H1 (cell line): ENCODE measurements at regions not wholly inside any gene's neighbourhood (a gene's known extent, or its start where the extent isn't known, plus 50 kb on each side); places are given as distances from the start of the nearest gene placed in this dataset.

Experiments
- CTCF ChIA-PET: fragments of 300-600 bp; sonication (Branson Sonifier 250); formaldehyde crosslinking; loops from one replicate; lab custom pipeline; 2021; ENCODE audit not compliant: partially characterized antibody; lab: Charles Lee
- POLR2A ChIA-PET: fragments of 300-600 bp; sonication (Branson Sonifier 250); formaldehyde crosslinking; loops from one replicate; lab custom pipeline; 2021; ENCODE audit warnings: inconsistent platforms; ENCODE audit not compliant: partially characterized antibody; lab: Charles Lee
- DNase-seq, 2 experiments: peaks; one replicate each; pipeline versions ENCODE4 v3.0.0 to v3.0.0-alpha.2; 2010 to 2022; ENCODE audit warnings: low spot score in 2 of 2, low read depth in 1 of 2, mixed read lengths in 1 of 2
- FAIRE-seq: peaks from 2 replicates; lab custom pipeline; 2011; peaks lifted over from hg19 to GRCh38; lab: Jason Lieb, UNC
- H2AFZ ChIP-seq: 2 replicates; pipeline ENCODE4 v1.8.1; 2012; ENCODE audit warnings: low read length, inconsistent platforms
- H2AK5ac ChIP-seq: 2 replicates; pipeline ENCODE4 v1.6.1; 2013; ENCODE audit warnings: low read depth, low read length
- H2BK120ac ChIP-seq: replicated peaks from 2 replicates; pipeline ENCODE3; 2013; ENCODE audit warnings: low read depth, low read length, inconsistent platforms
- H2BK12ac ChIP-seq: 2 replicates; pipeline ENCODE4 v1.6.1; 2013; ENCODE audit warnings: low read depth, low read length
- H2BK15ac ChIP-seq: 2 replicates; pipeline ENCODE4 v1.6.1; 2013; ENCODE audit warnings: low read length
- H2BK20ac ChIP-seq: 2 replicates; pipeline ENCODE4 v1.6.1; 2013; ENCODE audit warnings: low read length
- H2BK5ac ChIP-seq: 2 replicates; pipeline ENCODE4 v1.6.1; 2013; ENCODE audit warnings: low read depth, low read length
- H3K14ac ChIP-seq: 2 replicates; pipeline ENCODE4 v1.6.1; 2013; ENCODE audit warnings: inconsistent platforms; ENCODE audit not compliant: insufficient read length
- H3K18ac ChIP-seq: 2 replicates; pipeline ENCODE4 v1.6.1; 2013; ENCODE audit warnings: low read length; ENCODE audit errors: extremely low read depth
- H3K23ac ChIP-seq: 2 replicates; pipeline ENCODE4 v1.6.1; 2013; ENCODE audit warnings: inconsistent platforms; ENCODE audit not compliant: insufficient read length
- H3K23me2 ChIP-seq: 2 replicates; pipeline ENCODE4 v1.6.1; 2013; ENCODE audit warnings: low read depth, low read length
- H3K27ac ChIP-seq: 2 replicates; pipeline ENCODE4 v1.6.1; 2011; ENCODE audit warnings: low read depth, low read length, inconsistent platforms
- H3K27me3 ChIP-seq, 4 experiments: replicated peaks in 1 of 4; 1 replicate in 1 of 4; 2 replicates in 3 of 4; pipeline versions ENCODE4 v1.6.1 to v1.8.1; 2011 to 2013; ENCODE audit warnings: low read length in 3 of 4, mild to moderate bottlenecking in 3 of 4, inconsistent platforms in 2 of 4, mixed read lengths in 2 of 4, moderate library complexity in 1 of 4; ENCODE audit not compliant: control insufficient read depth in 3 of 4, insufficient read depth in 3 of 4; ENCODE audit errors: extremely low read depth in 1 of 4
- H3K36me3 ChIP-seq, 4 experiments: 2 replicates each; pipeline versions ENCODE4 v1.6.1 to v1.8.1; 2011 to 2013; ENCODE audit warnings: mild to moderate bottlenecking in 4 of 4, low read length in 3 of 4, moderate library complexity in 2 of 4, control low read depth in 1 of 4, inconsistent platforms in 1 of 4; ENCODE audit not compliant: insufficient read depth in 4 of 4, control insufficient read depth in 2 of 4
- H3K4ac ChIP-seq: replicated peaks from 2 replicates; pipeline ENCODE3; 2013; ENCODE audit warnings: low read length, low read depth, mixed read lengths, inconsistent platforms; ENCODE audit not compliant: insufficient read length
- H3K4me1 ChIP-seq, 4 experiments: replicated peaks in 1 of 4; 1 replicate in 1 of 4; 2 replicates in 3 of 4; pipeline versions ENCODE4 v1.6.1 to v1.8.1; 2011 to 2013; ENCODE audit warnings: low read length in 3 of 4, inconsistent platforms in 2 of 4, mixed read lengths in 1 of 4; ENCODE audit not compliant: insufficient read depth in 4 of 4, control insufficient read depth in 3 of 4
- H3K4me2 ChIP-seq, 2 experiments: 2 replicates each; pipeline versions ENCODE4 v1.6.1 to v1.8.1; 2011 to 2013; ENCODE audit warnings: low read depth in 2 of 2, low read length in 2 of 2, control low read depth in 1 of 2, inconsistent platforms in 1 of 2, mild to moderate bottlenecking in 1 of 2; ENCODE audit not compliant: insufficient read depth in 1 of 2
- H3K4me3 ChIP-seq, 4 experiments: fragments of 200-600, 300-600 bp in 1 of 4; sonication (generic), shearing (Covaris generic), sonication (Bioruptor Twin) in 1 of 4; 2 replicates each; pipeline versions ENCODE4 v1.5.1 to v1.8.1; 2011 to 2016; ENCODE audit warnings: low read length in 4 of 4, low read depth in 3 of 4, control low read depth in 2 of 4, inconsistent platforms in 2 of 4, mild to moderate bottlenecking in 2 of 4, mixed read lengths in 1 of 4, moderate library complexity in 1 of 4; ENCODE audit not compliant: insufficient read depth in 2 of 4; ENCODE audit errors: extremely low read depth in 1 of 4
- H3K56ac ChIP-seq: replicated peaks from 2 replicates; pipeline ENCODE3; 2013; ENCODE audit warnings: low read depth, mild to moderate bottlenecking, mixed read lengths, low read length, inconsistent platforms; ENCODE audit not compliant: insufficient read length
- H3K79me1 ChIP-seq: 2 replicates; pipeline ENCODE4 v1.6.1; 2013; ENCODE audit warnings: low read depth, low read length, control low read depth
- H3K79me2 ChIP-seq, 2 experiments: 2 replicates each; pipeline versions ENCODE4 v1.6.1 to v1.8.1; 2012 to 2013; ENCODE audit warnings: low read length in 2 of 2, mild to moderate bottlenecking in 2 of 2, inconsistent platforms in 1 of 2; ENCODE audit not compliant: insufficient read depth in 2 of 2, control insufficient read depth in 1 of 2
- H3K9ac ChIP-seq, 4 experiments: replicated peaks in 1 of 4; 1 replicate in 1 of 4; 2 replicates in 3 of 4; pipeline versions ENCODE4 v1.6.1 to v1.8.1; 2011 to 2013; ENCODE audit warnings: low read depth in 3 of 4, low read length in 3 of 4, control low read depth in 2 of 4, mild to moderate bottlenecking in 2 of 4, moderate library complexity in 2 of 4, inconsistent platforms in 1 of 4; ENCODE audit errors: extremely low read depth in 1 of 4
- H3K9me3 ChIP-seq, 2 experiments: 2 replicates each; pipeline versions ENCODE4 v1.6.1 to v1.8.1; 2012 to 2013; ENCODE audit warnings: mild to moderate bottlenecking in 2 of 2, moderate library complexity in 2 of 2, control low read depth in 1 of 2, inconsistent platforms in 1 of 2, low read depth in 1 of 2, low read length in 1 of 2, mixed read lengths in 1 of 2; ENCODE audit not compliant: insufficient read depth in 2 of 2
- H4K20me1 ChIP-seq, 2 experiments: replicated peaks in 1 of 2; 2 replicates each; pipeline versions ENCODE3 to v1.8.1; 2011 to 2013; ENCODE audit warnings: inconsistent platforms in 2 of 2, low read length in 2 of 2, mild to moderate bottlenecking in 1 of 2; ENCODE audit not compliant: insufficient read depth in 2 of 2, control insufficient read depth in 1 of 2
- H4K5ac ChIP-seq: 2 replicates; pipeline ENCODE4 v1.6.1; 2013; ENCODE audit warnings: low read length, low read depth, mixed read lengths, inconsistent platforms; ENCODE audit not compliant: insufficient read length
- H4K8ac ChIP-seq: 2 replicates; pipeline ENCODE4 v1.8.0; 2013; ENCODE audit warnings: mild to moderate bottlenecking, moderate library complexity, low read length, inconsistent platforms; ENCODE audit not compliant: insufficient read depth; ENCODE audit errors: extremely low read depth
- H4K91ac ChIP-seq: replicated peaks from 2 replicates; pipeline ENCODE3; 2013; ENCODE audit warnings: low read length, mixed read lengths, inconsistent platforms; ENCODE audit not compliant: insufficient read length
- CHD2 ChIP-seq: IDR thresholded peaks from 2 replicates; pipeline ENCODE4 v1.6.1; 2012; ENCODE audit warnings: low read length, improper control_type of control experiment
- CTBP2 ChIP-seq: IDR thresholded peaks from 2 replicates; pipeline ENCODE4 v1.7.0; 2011; ENCODE audit warnings: borderline replicate concordance, mild to moderate bottlenecking, moderate library complexity, mixed read lengths, low read length; ENCODE audit not compliant: insufficient read depth, insufficient read length
- E2F6 ChIP-seq: IDR thresholded peaks from 2 replicates; pipeline ENCODE4 v1.6.1; 2012; ENCODE audit warnings: inconsistent platforms
- EZH2 ChIP-seq: fragments of 200-600 bp; sonication (generic); IDR thresholded peaks from 2 replicates; pipeline ENCODE4 v1.7.1; 2012; ENCODE audit warnings: low read depth, mild to moderate bottlenecking, moderate library complexity, low read length, inconsistent platforms; ENCODE audit not compliant: severe bottlenecking
- JUN ChIP-seq: IDR thresholded peaks from 2 replicates; pipeline ENCODE4 v1.6.1; 2011; ENCODE audit warnings: low read depth, mild to moderate bottlenecking, improper control_type of control experiment, low read length
- KDM4A ChIP-seq: IDR thresholded peaks from one replicate; pipeline ENCODE4 v1.7.1; 2012; ENCODE audit warnings: low read depth, mild to moderate bottlenecking, moderate library complexity, low read length, inconsistent platforms; ENCODE audit not compliant: severe bottlenecking
- MAFK ChIP-seq: IDR thresholded peaks from 2 replicates; pipeline ENCODE4 v1.6.1; 2012; ENCODE audit warnings: low read depth, mild to moderate bottlenecking, improper control_type of control experiment, low read length
- SP4 ChIP-seq: IDR thresholded peaks from 2 replicates; pipeline ENCODE4 v1.6.1; 2012; ENCODE audit warnings: low read length, inconsistent platforms
- TAF1 ChIP-seq: IDR thresholded peaks from 2 replicates; pipeline ENCODE4 v1.6.1; 2011; ENCODE audit warnings: mild to moderate bottlenecking, low read depth, low read length
- TAF7 ChIP-seq: optimal IDR thresholded peaks from 2 replicates; pipeline ENCODE3; 2011; ENCODE audit warnings: low read depth, mild to moderate bottlenecking, inconsistent platforms, low read length, moderate library complexity, borderline replicate concordance
- WGBS, 2 experiments: shearing (Covaris generic) in 1 of 2; methylation state at CpG; one replicate each; pipeline versions ENCODE4 v1.1.6 to v1.1.7; 2013 to 2015; ENCODE audit warnings: low lambda C conversion rate in 2 of 2, mixed read lengths in 2 of 2, inconsistent platforms in 1 of 2, low coverage in 1 of 2, missing lambda C conversion rate in 1 of 2; ENCODE audit not compliant: insufficient replicate concordance in 2 of 2, insufficient coverage in 1 of 2, insufficient read length in 1 of 2; ENCODE audit errors: extremely low coverage in 1 of 2, missing lambda C conversion rate in 1 of 2; 5-methylcytosine and 5-hydroxymethylcytosine counted together

GRCh38 chr6:151753581-151753980 is 53.9 kb upstream of the ESR1 start:
- Histone ChIP-seq H2BK5ac (no peak overlapping the region), H2BK15ac (no peak overlapping the region), H3K36me3 (no peaks in the 10 kb centered on the region), H2BK12ac (no peak overlapping the region), H3K4me1 (no peaks in the 10 kb centered on the region), H2BK20ac (no peak overlapping the region), H3K14ac (no peak overlapping the region), H3K27ac (no peak overlapping the region), H2AFZ (no peak overlapping the region), H4K8ac (no peak overlapping the region), H4K91ac (no peak overlapping the region), H3K23me2 (no peaks in the 10 kb centered on the region), H2AK5ac (no peak overlapping the region), H3K4ac (no peak overlapping the region), H4K5ac (no peak overlapping the region), H3K9me3 (no peaks in the 10 kb centered on the region), H3K79me2 (no peaks in the 10 kb centered on the region), H3K79me1 (no peaks in the 10 kb centered on the region), H4K20me1 (no peaks in the 10 kb centered on the region), H2BK120ac (no peak overlapping the region), H3K23ac (no peak overlapping the region), H3K27me3 (no peaks in the 10 kb centered on the region), H3K9ac (no peak overlapping the region), H3K4me2 (no peak overlapping the region), H3K4me3 (no peak overlapping the region), H3K18ac (no peak overlapping the region), H3K56ac (no peak overlapping the region)
- DNase-seq (no peak), FAIRE-seq (no peak)
- POLR2A ChIA-PET, result no interaction called here
- no peak for TF ChIP-seq MAFK
- TF ChIP-seq KDM4A, result no peak
- no peak for TF ChIP-seq CTBP2
- no peak for TF ChIP-seq SP4
- TF ChIP-seq CHD2, result no peak
- TF ChIP-seq EZH2, result no peak
- TF ChIP-seq TAF1, result no peak
- no peak for TF ChIP-seq JUN
- TF ChIP-seq TAF7, result no peak
- no peak for TF ChIP-seq E2F6
- 92% methylated on average over 4 of the region's 4 CpGs; no CpG with 5 or more reads in 1 of the 2 experiments for WGBS, 2 experiments
- CTCF ChIA-PET, result interaction anchor here (1.1 to 1.3 kb wide), 2 partner anchors 9 to 11 kb away, joined by 3 to 4 read pairs; no protein-coding TSS in a partner anchor
